ENCODE measurements at regions not wholly inside any gene's neighbourhood (a gene's known extent, or its start where the extent isn't known, plus 50 kb on each side); places are given as distances from the start of the nearest gene placed in this dataset.
"Not testable (repeated sequence)": the region's sequence is repeated elsewhere in the genome, so short reads cannot be mapped to it uniquely, and the experiment has no call there.

GRCh38 chr6:54440549-54440948 lies 132.3 kb downstream of the TINAG start:
- DNase-seq, result no peak

DNA sequence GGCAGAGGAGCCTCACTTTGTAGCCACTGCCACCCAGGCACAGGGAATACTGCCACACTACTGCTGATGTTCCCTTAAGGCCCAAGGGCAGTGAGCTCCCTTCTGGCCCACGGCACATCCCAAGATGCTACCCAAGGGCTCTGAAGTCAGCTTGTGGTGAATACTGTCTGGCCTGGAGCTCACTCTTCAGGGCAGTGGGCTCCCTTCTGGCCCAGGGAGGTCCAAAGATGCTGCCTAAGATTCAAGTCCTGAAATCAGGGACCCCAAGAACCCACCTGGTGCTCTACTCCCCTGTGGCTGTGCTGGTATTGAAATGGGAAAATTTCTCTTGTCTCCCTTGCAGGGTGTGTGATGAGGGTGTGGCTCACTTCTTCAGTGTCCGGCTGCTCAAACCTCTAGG lies 132.8 kb downstream of the TINAG start:
- DNase-seq, result no peak

DNA sequence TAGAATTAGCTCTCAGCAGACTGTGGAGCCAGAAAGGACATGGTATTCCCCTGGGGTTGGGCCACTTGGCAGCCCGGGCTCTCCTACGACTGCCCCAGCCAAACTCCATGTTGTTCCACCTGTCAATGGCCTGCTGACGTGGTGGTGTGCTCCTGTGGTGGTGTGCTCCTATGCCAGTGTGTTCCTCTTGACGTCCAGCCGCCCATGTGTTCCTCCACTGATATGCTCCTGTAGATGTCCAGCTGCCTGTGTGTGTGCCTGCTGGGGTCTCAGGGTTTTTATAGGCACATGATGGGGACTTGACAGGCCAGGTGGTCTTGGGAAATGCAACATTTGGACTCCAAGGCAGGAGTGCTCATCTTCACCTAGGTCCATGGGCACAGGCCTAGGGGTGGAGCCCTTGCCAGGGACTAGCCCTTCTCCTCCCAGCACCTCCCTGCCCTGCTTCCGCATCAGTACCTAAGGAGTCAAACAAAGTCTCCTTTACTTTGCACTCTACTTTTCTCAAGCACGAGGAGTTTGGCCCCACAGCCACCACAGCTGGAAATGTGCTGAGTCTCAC lies 133.5 kb downstream of the TINAG start:
- no peak for DNase-seq

- DNase-seq, result no peak
Observed at GRCh38 chr6:54445207-54445606, 137.0 kb downstream of the TINAG start.

DNA sequence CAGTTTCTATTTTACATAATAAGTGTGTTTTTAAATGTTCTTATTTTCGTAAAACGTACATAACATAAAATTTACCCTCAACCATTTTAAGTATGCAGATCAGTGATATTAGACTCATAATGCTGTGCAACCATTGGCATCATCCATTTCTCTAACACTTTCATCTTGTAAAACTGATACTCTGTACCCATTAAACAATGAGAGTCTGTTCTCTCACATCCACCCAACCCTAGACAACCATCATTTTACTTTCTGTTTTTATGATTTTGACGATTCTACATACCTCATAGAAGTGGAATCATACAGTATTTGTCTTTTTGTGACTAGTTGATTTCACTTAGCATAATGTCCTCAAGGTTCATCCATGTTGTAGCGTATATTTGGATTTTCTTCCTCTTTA lies 140.4 kb downstream of the TINAG start:
- no peak for DNase-seq

DNA sequence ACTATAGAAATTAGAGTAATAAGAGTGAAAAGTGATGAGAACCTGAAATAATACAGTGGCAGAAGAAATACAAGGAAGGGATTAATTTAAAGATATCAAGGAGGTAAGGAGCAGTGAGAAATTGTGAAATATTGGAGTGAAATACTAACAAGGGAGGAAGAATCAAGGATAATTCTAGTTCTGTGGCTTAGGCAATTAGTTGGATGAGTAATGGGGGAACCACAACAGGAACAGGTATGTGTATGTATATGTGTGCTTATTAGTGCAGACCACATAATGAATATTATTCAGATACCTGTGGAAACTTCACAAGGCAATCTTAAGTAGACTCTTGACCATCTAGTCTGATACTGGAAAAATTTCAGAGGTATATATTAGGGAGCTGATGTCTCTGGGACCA lies 143.3 kb downstream of the TINAG start:
- no peak for DNase-seq

- DNase-seq, result no peak
Observed at GRCh38 chr6:54463354-54464024, 155.2 kb downstream of the TINAG start.

DNA sequence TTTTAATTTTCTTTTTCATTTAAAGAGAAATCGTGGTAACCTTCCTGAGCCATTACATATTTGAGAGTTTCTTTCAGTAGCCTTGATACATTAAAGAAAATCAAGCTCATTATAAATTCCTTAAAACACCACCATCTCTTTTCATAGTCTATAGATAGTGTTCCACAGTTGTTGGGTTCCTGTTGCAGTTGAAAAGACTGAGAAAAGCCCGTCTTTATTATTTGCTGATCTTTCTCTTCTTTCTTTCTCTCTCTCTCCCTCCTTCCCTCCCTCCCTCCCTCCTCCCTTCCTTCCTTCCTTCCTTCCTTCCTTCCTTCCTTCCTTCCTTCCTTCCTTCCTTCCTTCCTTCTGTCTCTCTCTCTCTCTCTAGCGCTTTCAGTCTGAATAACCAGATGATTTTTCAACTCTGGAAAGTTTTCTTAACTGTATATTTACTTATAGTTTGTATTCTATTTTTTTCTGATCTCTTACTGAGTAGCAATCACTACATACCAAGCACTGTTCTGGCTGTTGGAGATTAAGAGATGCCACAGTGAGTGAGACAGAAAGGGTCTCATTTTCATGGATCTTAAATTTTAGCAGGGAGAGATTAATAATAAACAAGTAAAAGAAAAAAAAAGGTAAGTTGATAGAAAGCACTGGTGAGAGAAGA lies 157.5 kb downstream of the TINAG start:
- DNase-seq, result no peak

- DNase-seq, result no peak
Observed at GRCh38 chr6:54467384-54467783, 159.1 kb downstream of the TINAG start.

DNA sequence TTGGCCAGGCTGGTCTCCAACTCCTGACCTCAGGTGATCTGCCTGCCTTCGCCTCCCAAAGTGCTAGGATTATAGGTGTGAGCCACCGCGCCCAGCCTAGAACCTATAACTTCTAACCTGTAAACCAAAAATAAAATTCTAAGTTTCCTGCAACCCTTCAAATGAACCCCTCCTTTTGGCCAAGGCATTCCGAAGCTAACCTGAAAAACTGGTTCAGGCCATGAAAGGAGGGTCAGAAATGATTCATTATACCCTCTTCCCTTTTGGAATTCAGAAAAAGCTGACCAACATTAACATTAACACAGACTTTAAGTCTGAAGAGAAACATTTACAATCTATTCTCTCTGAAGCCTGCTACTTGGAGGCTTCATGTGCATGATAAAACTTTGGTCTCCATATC lies 165.1 kb downstream of the TINAG start:
- no peak for DNase-seq

DNA sequence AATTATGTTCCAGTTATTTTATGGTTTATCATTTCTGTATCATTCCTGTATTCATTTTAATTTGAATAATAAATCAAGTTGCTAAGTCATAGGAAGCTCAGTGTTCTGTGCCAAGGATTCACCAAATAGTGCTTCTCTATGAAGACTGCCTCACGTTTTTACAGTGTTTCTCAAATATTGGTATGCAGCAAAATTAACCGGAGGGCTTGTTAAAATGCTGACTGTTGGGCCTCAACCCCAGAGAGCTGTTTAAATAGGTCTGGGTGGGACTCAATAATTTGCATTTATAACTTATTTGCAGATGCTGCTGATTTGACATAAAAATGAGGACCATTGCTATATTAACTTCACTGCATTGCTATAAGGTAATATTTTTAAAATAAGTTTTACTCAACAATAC lies 166.7 kb downstream of the TINAG start:
- no peak for DNase-seq

DNA sequence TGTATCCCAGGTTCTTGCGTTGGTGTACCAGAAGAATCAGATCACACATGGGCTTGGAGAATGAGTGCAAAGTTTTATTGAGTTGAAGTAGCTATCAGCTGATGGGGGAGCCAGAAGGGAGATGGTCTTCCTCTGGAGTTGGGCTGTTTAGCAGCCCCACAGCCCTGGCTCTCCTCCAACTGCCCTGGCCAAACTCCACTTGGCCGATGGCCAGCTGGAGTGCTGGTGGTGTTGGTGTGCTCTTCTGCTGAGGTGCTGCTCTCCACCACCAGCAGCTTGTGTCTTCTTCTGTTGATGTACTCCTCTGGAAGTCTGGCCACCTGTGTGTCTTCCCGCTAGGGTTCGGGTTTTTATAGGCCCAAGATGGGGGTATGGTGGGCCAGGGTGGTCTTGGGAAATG lies 172.8 kb downstream of the TINAG start:
- no peak for DNase-seq

DNA sequence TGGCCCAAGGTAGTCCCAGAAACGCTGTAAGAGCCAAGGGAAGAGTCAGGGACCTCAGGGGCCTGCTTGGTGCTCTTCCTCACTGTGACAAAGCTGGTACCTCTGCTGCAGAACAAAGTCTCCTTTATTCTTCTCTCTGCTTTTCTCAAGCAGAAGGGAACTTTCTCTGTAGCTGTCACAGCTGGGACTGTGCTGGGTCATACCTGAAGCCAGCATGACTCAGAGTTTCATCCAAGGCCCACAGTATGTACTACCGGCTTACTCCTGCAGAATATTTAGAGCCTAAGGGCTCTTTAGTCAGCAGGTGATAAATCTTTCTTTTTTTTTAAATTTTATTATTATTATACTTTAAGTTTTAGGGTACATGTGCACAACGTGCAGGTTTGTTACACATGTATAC lies 183.2 kb downstream of the TINAG start:
- no peak for DNase-seq

GRCh38 chr6:54493138-54493537 lies 184.9 kb downstream of the TINAG start:
- no peak for DNase-seq

- DNase-seq, result no peak
Observed at GRCh38 chr6:54503144-54503543, 194.9 kb downstream of the TINAG start.

GRCh38 chr6:54515013-54515412 lies 206.8 kb downstream of the TINAG start:
- DNase-seq, result no peak

- DNase-seq, result no peak
Observed at GRCh38 chr6:54515713-54516112, 207.5 kb downstream of the TINAG start.

GRCh38 chr6:54516321-54516720 lies 208.1 kb downstream of the TINAG start:
- DNase-seq, result no peak

- DNase-seq, result no peak
Observed at GRCh38 chr6:54519161-54519560, 210.9 kb downstream of the TINAG start.

DNA sequence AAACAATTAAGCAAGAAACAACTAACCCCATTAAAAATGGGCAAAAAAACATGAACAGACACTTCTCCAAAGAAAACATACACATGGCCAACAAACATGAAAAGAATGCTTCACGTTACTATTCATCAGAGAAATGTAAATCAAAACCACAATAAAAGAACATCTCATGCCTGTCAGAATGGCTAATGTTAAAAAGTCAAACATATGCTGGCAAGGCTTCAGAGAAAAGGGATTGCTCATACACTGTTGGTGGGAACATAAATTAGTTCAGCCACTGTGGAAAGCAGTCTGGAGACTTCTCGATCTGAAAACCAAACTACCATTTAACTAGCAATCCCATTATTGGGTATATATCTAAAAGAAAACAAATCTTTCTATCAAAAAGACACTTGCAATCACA lies 217.5 kb downstream of the TINAG start:
- no peak for DNase-seq

DNA sequence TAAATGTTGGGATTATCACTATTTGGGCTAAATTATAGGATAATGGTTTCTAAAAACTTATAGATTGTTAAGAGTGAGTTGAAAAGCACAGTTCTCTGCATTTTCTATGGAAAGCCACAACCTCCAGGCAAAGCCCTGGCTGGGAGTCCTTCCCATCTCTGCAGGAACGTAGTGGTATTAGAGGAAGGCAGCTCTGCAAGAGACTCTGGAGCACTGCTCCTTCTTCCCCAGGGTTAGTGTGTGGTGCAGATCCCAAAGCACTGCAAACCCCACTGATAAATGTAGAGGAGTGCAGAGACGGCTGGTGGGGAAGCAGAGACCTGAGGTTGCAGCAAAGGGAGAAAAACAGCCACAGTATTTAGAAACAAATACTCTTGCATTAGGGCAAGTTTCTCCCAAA lies 225.3 kb downstream of the TINAG start:
- no peak for DNase-seq

DNA sequence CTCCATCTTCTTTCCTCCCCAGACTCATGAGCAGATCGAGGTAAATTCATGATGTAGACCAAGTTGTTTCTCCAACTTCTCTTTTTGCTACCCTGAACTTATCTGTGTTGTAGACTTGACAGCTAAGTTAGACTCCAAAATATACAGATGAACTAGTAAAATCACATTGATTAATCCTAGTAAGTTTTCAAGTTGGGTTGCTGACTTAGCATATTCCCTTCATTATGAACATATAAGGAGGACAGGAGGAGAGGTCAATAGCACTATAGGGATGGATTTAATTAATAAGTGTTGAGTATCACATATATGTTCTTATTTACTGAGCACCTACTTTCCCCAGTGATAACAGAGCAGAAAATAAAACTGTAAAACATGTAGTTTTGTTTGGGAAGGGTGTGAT lies 227.3 kb downstream of the TINAG start:
- no peak for DNase-seq

DNA sequence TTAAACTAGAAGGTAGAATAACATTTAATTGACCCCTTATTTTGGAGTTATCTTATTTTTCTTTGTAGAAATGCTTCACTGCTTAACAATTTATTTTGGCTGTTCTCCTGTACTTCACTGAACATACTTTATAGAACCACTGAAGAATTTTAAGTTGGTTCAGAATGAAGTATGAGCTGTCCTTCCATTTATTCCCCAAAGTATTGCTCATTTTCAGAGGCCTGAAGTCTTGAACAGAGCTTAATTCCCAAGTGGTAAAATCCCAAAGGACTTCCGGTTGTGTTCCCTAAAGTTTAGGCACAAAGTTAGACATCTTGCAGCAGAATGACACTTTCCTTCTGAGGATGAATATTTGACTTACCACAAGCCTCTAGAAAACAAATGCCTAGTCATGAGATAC lies 233.3 kb downstream of the TINAG start:
- no peak for DNase-seq

DNA sequence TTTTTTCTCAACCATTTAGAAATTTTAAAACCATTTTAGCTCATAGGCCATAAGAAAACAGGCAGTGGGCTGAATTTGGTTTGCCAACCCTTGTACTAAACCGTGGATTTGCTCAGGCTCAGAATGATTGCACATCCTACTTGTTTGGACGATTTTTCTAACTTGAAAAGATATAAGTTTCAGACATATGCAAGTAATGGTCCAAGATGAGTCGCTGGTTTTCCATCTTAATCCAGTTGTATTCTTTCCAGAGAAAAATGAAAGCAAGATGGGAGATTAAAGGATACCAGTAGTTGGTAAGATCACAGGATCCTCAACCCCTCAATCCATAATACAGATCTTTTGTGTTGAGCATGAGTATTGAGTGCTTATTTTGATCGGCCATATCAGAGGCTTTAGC lies 250.9 kb downstream of the TINAG start:
- DNase-seq, result no peak

- DNase-seq, result not testable (repeated sequence)
Observed at GRCh38 chr6:54564188-54564587, 255.9 kb downstream of the TINAG start.

Data from hematopoietic multipotent progenitor cell treated with erythropoietin and hydrocortisone succinate and interleukin-3 and kit ligand, for 6 days (in vitro differentiated cells).